SK-N-SH (cell line): ENCODE measurements at regions not wholly inside any gene's neighbourhood (a gene's known extent, or its start where the extent isn't known, plus 50 kb on each side); places are given as distances from the start of the nearest gene placed in this dataset.

ENCODE experiments used
- CHD2 ChIP-seq: fragments of 150-350 bp; IDR thresholded peaks from 2 replicates; pipeline ENCODE4 v1.6.1; 2018; ENCODE audit warnings: low read length; ENCODE audit not compliant: partially characterized antibody
- CTCF ChIP-seq: fragments of 200-600 bp; sonication (generic); IDR thresholded peaks from 2 replicates; pipeline ENCODE4 v1.6.1; 2017; ENCODE audit warnings: antibody characterized with exemption, mild to moderate bottlenecking, moderate library complexity
- EP300 ChIP-seq, 2 experiments: IDR thresholded peaks; 2 replicates each; pipeline versions ENCODE4 v1.4.0 to v1.6.1; 2012; ENCODE audit warnings: borderline replicate concordance in 1 of 2, low read depth in 1 of 2, low read length in 1 of 2
- GABPA ChIP-seq: IDR thresholded peaks from 2 replicates; pipeline ENCODE4 v1.4.0; 2012; ENCODE audit warnings: low read depth, mild to moderate bottlenecking
- GATA2 ChIP-seq: sonication (generic); formaldehyde crosslinking; IDR thresholded peaks from 2 replicates; pipeline ENCODE4 v1.5.0; 2020; ENCODE audit warnings: mild to moderate bottlenecking, missing genetic modification reagents
- NFIC ChIP-seq: IDR thresholded peaks from 2 replicates; pipeline ENCODE4 v1.4.0; 2012; ENCODE audit warnings: borderline replicate concordance
- POLR2AphosphoS5 ChIP-seq: IDR thresholded peaks from 2 replicates; pipeline ENCODE4 v1.6.1; 2012; ENCODE audit warnings: low read depth, low read length
- RCOR1 ChIP-seq: fragments of 150-350 bp; IDR thresholded peaks from 2 replicates; pipeline ENCODE4 v1.6.1; 2017; ENCODE audit warnings: antibody characterized with exemption, low read length
- REST ChIP-seq: IDR thresholded peaks from 2 replicates; pipeline ENCODE4 v1.6.1; 2012; ENCODE audit warnings: mild to moderate bottlenecking, low read depth, low read length, moderate library complexity
- RXRA ChIP-seq: IDR thresholded peaks from 2 replicates; pipeline ENCODE4 v1.4.0; 2012; ENCODE audit warnings: low read depth, mild to moderate bottlenecking, borderline replicate concordance
- SIN3A ChIP-seq: IDR thresholded peaks from 2 replicates; pipeline ENCODE4 v1.6.1; 2012; ENCODE audit warnings: low read depth, mild to moderate bottlenecking, low read length, moderate library complexity, borderline replicate concordance
- TAF1 ChIP-seq: IDR thresholded peaks from 2 replicates; pipeline ENCODE4 v1.6.1; 2012; ENCODE audit warnings: low read depth, mild to moderate bottlenecking, low read length, moderate library complexity, borderline replicate concordance
- TCF12 ChIP-seq: IDR thresholded peaks from 2 replicates; pipeline ENCODE4 v1.4.0; 2012
- TEAD4 ChIP-seq: IDR thresholded peaks from 2 replicates; pipeline ENCODE4 v1.4.0; 2012; ENCODE audit warnings: mild to moderate bottlenecking, borderline replicate concordance; ENCODE audit not compliant: insufficient read depth

- TF ChIP-seq TCF12 (no peak), CTCF (no peak), GABPA (no peak), TEAD4 (no peak), TAF1 (no peak), NFIC (no peak), POLR2AphosphoS5 (no peak), CHD2 (no peak), RCOR1 (no peak), SIN3A (no peak), RXRA (no peak), EP300 (IDR thresholded peaks at IDR 0.05; ENCODE audit: borderline replicate concordance in 1 of 2, low read depth in 1 of 2, low read length in 1 of 2) (no peak), GATA2 (CRISPR knock-in tag) (no peak), REST (no peak)
Measured at GRCh38 chr4:82055156-82055555, 318.6 kb downstream of the HNRNPD start.
